HepG2 (cell line): ENCODE measurements at regions not wholly inside any gene's neighbourhood (a gene's known extent, or its start where the extent isn't known, plus 50 kb on each side); places are given as distances from the start of the nearest gene placed in this dataset.

ENCODE experiments used
- ATAC-seq: fragments of 200-7000 bp; cut with Tn5 transposase; 3 replicates; pipeline ENCODE4 v1.9.1; 2020; ENCODE audit warnings: mild to moderate bottlenecking, moderate library complexity
- BruUV-seq: library from RNA; stranded (reverse); fragments of 400-500 nt; replicated peaks from 2 replicates; lab custom pipeline; 2021; lab: Mats Ljungman, UMichigan
- CTCF ChIA-PET: fragments of 300-600 bp; formaldehyde crosslinking; extraction: SDS; loops from one replicate; lab custom pipeline; 2021; ENCODE audit warnings: low total read pairs, inconsistent platforms, low intra/inter-chr PET ratio; lab: Yijun Ruan, JAX
- POLR2A ChIA-PET: fragments of 350-600 bp; sonication (Branson Sonifier 250); formaldehyde crosslinking; loops from one replicate; lab custom pipeline; 2020; ENCODE audit warnings: antibody characterized with exemption, inconsistent platforms; lab: Yijun Ruan, JAX
- DNase-seq: peaks from one replicate; pipeline ENCODE4 v3.0.0-alpha.2; 2015; ENCODE audit warnings: low spot score
- FAIRE-seq: peaks from 3 replicates; lab custom pipeline; 2011; peaks lifted over from hg19 to GRCh38; lab: Jason Lieb, UNC
- H2AFZ ChIP-seq: one replicate; pipeline ENCODE4 v1.6.1; 2011; ENCODE audit warnings: low read length, inconsistent platforms
- H3K27ac ChIP-seq: fragments of 300-600 bp; 3 replicates; pipeline ENCODE4 v1.8.0; 2011; ENCODE audit warnings: mixed run types, mild to moderate bottlenecking, mixed read lengths, low read length, inconsistent platforms; ENCODE audit not compliant: insufficient read depth; ENCODE audit errors: extremely low read length
- H3K27me3 ChIP-seq, 2 experiments: fragments of 200-600 bp in 1 of 2; 2 replicates in 1 of 2; 3 replicates in 1 of 2; pipeline versions ENCODE4 v1.6.0 to v1.8.0; 2011; ENCODE audit warnings: low read length in 2 of 2, mild to moderate bottlenecking in 2 of 2, moderate library complexity in 2 of 2, inconsistent platforms in 1 of 2; ENCODE audit not compliant: insufficient read depth in 2 of 2, control insufficient read depth in 1 of 2
- H3K36me3 ChIP-seq, 2 experiments: fragments of 200-600 bp in 1 of 2; replicated peaks in 1 of 2; 2 replicates in 1 of 2; 3 replicates in 1 of 2; pipeline versions ENCODE4 v1.5.1 to v1.8.0; 2011; ENCODE audit warnings: low read length in 2 of 2, inconsistent platforms in 1 of 2; ENCODE audit not compliant: insufficient read depth in 2 of 2, control insufficient read depth in 1 of 2
- H3K4me1 ChIP-seq: 2 replicates; pipeline ENCODE4 v1.5.1; 2012; ENCODE audit warnings: low read length, inconsistent platforms; ENCODE audit not compliant: insufficient read depth
- H3K4me2 ChIP-seq: 2 replicates; pipeline ENCODE4 v1.6.0; 2011; ENCODE audit warnings: low read depth, low read length, inconsistent platforms
- H3K4me3 ChIP-seq, 3 experiments: fragments of 200-600 bp in 1 of 3; sonication (generic), shearing (Covaris generic) in 1 of 3; replicated peaks in 1 of 3; 2 replicates each; pipeline ENCODE4 v1.5.1; 2011 to 2016; ENCODE audit warnings: low read length in 3 of 3, inconsistent platforms in 2 of 3, low read depth in 2 of 3, mild to moderate bottlenecking in 2 of 3, control low read depth in 1 of 3, mixed read lengths in 1 of 3; ENCODE audit not compliant: insufficient read depth in 1 of 3
- H3K79me2 ChIP-seq: one replicate; pipeline ENCODE4 v1.6.1; 2011; ENCODE audit warnings: low read length, inconsistent platforms; ENCODE audit not compliant: insufficient read depth
- H3K9ac ChIP-seq: 2 replicates; pipeline ENCODE4 v1.6.0; 2011; ENCODE audit warnings: mild to moderate bottlenecking, low read depth, low read length, inconsistent platforms; ENCODE audit not compliant: insufficient read depth
- H3K9me3 ChIP-seq: 2 replicates; pipeline ENCODE4 v1.5.1; 2012; ENCODE audit warnings: mild to moderate bottlenecking, low read length
- H4K20me1 ChIP-seq: 2 replicates; pipeline ENCODE4 v1.6.0; 2011; ENCODE audit warnings: inconsistent platforms, mild to moderate bottlenecking, low read length, moderate library complexity; ENCODE audit not compliant: insufficient read depth
- GZF1 ChIP-seq: sonication (generic); formaldehyde crosslinking; IDR thresholded peaks from 2 replicates; pipeline ENCODE4 v1.5.1; 2020; ENCODE audit warnings: mild to moderate bottlenecking, missing genetic modification reagents
- ZNF883 ChIP-seq: sonication (generic); formaldehyde crosslinking; IDR thresholded peaks from 2 replicates; pipeline ENCODE4 v1.5.1; 2020; ENCODE audit warnings: mild to moderate bottlenecking, missing genetic modification reagents; ENCODE audit errors: not compliant biosample characterization
- ZSCAN30 ChIP-seq: sonication (generic); formaldehyde crosslinking; IDR thresholded peaks from 2 replicates; pipeline ENCODE4 v1.5.0; 2020; ENCODE audit warnings: mild to moderate bottlenecking, missing genetic modification reagents
- WGBS: methylation state at CpG from one replicate; pipeline ENCODE4 v1.1.6; 2017; ENCODE audit warnings: low lambda C conversion rate; 5-methylcytosine and 5-hydroxymethylcytosine counted together
- in situ Hi-C: cut with HindIII; loops from 2 replicates; pipeline ENCODE4 v1.10.0; 2017; ENCODE audit warnings: low pct_unique_long_range_greater_than_20kb; ENCODE audit not compliant: extremely low pct_ligation_motif_present
- intact Hi-C: fragments of 100-400 bp; cut with micrococcal nuclease; formaldehyde crosslinking; loops from one replicate; pipeline ENCODE4 v1.10.0; 2022; ENCODE audit not compliant: unreplicated experiment
- TF ChIP-seq, protein P1 (sequence below): sonication (generic); formaldehyde crosslinking; IDR thresholded peaks from 2 replicates; pipeline ENCODE4 v1.5.1; 2020; ENCODE audit warnings: mild to moderate bottlenecking, missing genetic modification reagents, borderline replicate concordance
- TF ChIP-seq, protein P2 (sequence below): sonication (generic); formaldehyde crosslinking; IDR thresholded peaks from 2 replicates; pipeline ENCODE4 v1.4.0; 2020; ENCODE audit warnings: mild to moderate bottlenecking, missing genetic modification reagents
- TF ChIP-seq, protein P3 (sequence below): sonication (generic); formaldehyde crosslinking; IDR thresholded peaks from 2 replicates; pipeline ENCODE4 v1.8.1; 2023; ENCODE audit warnings: mild to moderate bottlenecking, missing genetic modification reagents, borderline replicate concordance
- TF ChIP-seq, protein P4 (sequence below): sonication (generic); formaldehyde crosslinking; IDR thresholded peaks from 2 replicates; pipeline ENCODE4 v1.8.0; 2022; ENCODE audit warnings: mild to moderate bottlenecking, missing genetic modification reagents; ENCODE audit not compliant: insufficient replicate concordance
- TF ChIP-seq, protein P5 (sequence below): sonication (generic); formaldehyde crosslinking; IDR thresholded peaks from 2 replicates; pipeline ENCODE4 v1.8.1; 2023; ENCODE audit warnings: mild to moderate bottlenecking, missing genetic modification reagents

DNA sequence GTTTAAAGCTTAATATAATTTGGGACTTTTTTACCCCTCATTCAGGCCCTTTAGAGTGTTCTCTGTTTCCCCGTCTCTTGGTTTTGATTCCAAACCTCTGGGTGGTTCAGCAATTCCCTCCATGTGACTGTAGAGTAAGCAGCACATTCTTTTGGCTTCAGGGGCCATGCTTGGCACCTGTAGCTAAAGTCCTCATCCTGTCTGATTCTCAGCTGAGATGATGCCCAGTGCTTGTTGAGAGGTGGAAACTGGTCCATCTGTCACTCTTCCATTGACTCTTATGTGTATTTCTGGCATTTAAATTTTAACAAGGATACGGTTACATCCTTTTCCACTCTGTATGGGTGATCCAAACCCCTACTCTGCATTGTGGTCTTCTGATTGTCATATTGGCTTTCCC lies 127.1 kb downstream of the DIO2 start:
- H4K20me1 ChIP-seq: no peaks in the 10 kb centered on the region
- in situ Hi-C loops: no loop called here
- WGBS: 38% methylated on average over 2 of the region's 2 CpGs
- ChIA-PET POLR2A (no interaction called here), CTCF (no interaction called here)
- intact Hi-C loops: no loop called here
- H2AFZ ChIP-seq: no peak overlapping the region
- DNase-seq (no peak), ATAC-seq (no peak), FAIRE-seq (no peak)
- H3K4me2 ChIP-seq: no peak overlapping the region
- no peak overlapping the region for H3K9ac ChIP-seq
- no peak overlapping the region for H3K27ac ChIP-seq
- no peaks in the 10 kb centered on the region for H3K4me1 ChIP-seq
- H3K9me3 ChIP-seq: peaks cover 69% of the 10 kb centered on the region
- H3K36me3 ChIP-seq: no peaks in the 10 kb centered on the region
- TF ChIP-seq, protein P1, sequence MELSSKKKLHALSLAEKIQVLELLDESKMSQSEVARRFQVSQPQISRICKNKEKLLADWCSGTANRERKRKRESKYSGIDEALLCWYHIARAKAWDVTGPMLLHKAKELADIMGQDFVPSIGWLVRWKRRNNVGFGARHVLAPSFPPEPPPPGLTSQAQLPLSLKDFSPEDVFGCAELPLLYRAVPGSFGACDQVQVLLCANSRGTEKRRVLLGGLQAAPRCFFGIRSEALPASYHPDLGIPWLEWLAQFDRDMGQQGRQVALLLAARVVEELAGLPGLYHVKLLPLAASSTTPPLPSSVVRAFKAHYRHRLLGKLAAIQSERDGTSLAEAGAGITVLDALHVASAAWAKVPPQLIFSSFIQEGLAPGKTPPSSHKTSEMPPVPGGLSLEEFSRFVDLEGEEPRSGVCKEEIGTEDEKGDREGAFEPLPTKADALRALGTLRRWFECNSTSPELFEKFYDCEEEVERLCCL (CRISPR knock-in tag): no peak
- TF ChIP-seq, protein P2, sequence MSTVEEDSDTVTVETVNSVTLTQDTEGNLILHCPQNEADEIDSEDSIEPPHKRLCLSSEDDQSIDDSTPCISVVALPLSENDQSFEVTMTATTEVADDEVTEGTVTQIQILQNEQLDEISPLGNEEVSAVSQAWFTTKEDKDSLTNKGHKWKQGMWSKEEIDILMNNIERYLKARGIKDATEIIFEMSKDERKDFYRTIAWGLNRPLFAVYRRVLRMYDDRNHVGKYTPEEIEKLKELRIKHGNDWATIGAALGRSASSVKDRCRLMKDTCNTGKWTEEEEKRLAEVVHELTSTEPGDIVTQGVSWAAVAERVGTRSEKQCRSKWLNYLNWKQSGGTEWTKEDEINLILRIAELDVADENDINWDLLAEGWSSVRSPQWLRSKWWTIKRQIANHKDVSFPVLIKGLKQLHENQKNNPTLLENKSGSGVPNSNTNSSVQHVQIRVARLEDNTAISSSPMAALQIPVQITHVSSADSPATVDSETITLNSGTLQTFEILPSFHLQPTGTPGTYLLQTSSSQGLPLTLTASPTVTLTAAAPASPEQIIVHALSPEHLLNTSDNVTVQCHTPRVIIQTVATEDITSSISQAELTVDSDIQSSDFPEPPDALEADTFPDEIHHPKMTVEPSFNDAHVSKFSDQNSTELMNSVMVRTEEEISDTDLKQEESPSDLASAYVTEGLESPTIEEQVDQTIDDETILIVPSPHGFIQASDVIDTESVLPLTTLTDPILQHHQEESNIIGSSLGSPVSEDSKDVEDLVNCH (CRISPR knock-in tag): no peak
- no peak for TF ChIP-seq ZSCAN30 (CRISPR knock-in tag)
- H3K27me3 ChIP-seq: no peaks in the 10 kb centered on the region
- H3K4me3 ChIP-seq: no peak overlapping the region
- H3K79me2 ChIP-seq: no peaks in the 10 kb centered on the region
- no TSS peak for BruUV-seq

DNA sequence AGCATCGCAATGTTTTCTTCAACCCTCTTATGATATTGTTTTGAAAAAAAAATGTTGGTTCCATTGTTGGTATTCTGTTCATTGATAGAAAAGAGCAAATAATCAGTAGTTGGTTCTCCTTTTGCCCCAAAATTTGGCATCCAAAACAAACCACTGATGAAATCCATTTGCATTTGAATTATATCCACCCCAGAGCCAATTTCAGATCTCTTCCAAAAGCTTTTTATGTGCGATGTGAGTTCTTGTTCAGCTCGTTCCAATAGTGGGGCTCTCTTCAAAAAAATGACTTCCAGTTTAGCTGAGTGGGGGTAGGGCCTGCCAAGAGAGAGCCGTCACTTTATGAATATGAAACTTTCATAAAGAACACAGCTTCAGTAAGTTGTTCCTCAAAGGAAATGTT lies 130.7 kb downstream of the DIO2 start:
- no peak for DNase-seq
- FAIRE-seq: no peak
- no peak overlapping the region for H3K9ac ChIP-seq
- H2AFZ ChIP-seq: no peak overlapping the region
- H3K4me3 ChIP-seq: no peak overlapping the region
- no peak overlapping the region for H3K4me2 ChIP-seq
- H3K79me2 ChIP-seq: no peaks in the 10 kb centered on the region
- H4K20me1 ChIP-seq: no peaks in the 10 kb centered on the region
- H3K27me3 ChIP-seq: no peaks in the 10 kb centered on the region
- H3K27ac ChIP-seq: no peak overlapping the region
- no peaks in the 10 kb centered on the region for H3K36me3 ChIP-seq
- H3K4me1 ChIP-seq: no peaks in the 10 kb centered on the region
- ChIA-PET CTCF (no interaction called here), POLR2A (no interaction called here)
- in situ Hi-C loops: no loop called here
- no peak for ATAC-seq
- H3K9me3 ChIP-seq: peaks cover 72% of the 10 kb centered on the region
- intact Hi-C loops: no loop called here
- 24% methylated on average over 4 of the region's 4 CpGs for WGBS
- no TSS peak for BruUV-seq
- TF ChIP-seq GZF1 (CRISPR knock-in tag) (no peak), ZNF883 (no peak)
- TF ChIP-seq, protein P3, sequence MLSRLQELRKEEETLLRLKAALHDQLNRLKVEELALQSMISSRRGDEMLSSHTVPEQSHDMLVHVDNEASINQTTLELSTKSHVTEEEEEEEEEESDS (CRISPR knock-in tag): no peak
- TF ChIP-seq, protein P4, sequence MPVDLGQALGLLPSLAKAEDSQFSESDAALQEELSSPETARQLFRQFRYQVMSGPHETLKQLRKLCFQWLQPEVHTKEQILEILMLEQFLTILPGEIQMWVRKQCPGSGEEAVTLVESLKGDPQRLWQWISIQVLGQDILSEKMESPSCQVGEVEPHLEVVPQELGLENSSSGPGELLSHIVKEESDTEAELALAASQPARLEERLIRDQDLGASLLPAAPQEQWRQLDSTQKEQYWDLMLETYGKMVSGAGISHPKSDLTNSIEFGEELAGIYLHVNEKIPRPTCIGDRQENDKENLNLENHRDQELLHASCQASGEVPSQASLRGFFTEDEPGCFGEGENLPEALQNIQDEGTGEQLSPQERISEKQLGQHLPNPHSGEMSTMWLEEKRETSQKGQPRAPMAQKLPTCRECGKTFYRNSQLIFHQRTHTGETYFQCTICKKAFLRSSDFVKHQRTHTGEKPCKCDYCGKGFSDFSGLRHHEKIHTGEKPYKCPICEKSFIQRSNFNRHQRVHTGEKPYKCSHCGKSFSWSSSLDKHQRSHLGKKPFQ (CRISPR knock-in tag): no peak
- TF ChIP-seq, protein P5, sequence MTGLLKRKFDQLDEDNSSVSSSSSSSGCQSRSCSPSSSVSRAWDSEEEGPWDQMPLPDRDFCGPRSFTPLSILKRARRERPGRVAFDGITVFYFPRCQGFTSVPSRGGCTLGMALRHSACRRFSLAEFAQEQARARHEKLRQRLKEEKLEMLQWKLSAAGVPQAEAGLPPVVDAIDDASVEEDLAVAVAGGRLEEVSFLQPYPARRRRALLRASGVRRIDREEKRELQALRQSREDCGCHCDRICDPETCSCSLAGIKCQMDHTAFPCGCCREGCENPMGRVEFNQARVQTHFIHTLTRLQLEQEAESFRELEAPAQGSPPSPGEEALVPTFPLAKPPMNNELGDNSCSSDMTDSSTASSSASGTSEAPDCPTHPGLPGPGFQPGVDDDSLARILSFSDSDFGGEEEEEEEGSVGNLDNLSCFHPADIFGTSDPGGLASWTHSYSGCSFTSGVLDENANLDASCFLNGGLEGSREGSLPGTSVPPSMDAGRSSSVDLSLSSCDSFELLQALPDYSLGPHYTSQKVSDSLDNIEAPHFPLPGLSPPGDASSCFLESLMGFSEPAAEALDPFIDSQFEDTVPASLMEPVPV (CRISPR knock-in tag): no peak
